IPS DF 19.7 (cell line): ENCODE measurements at regions not wholly inside any gene's neighbourhood (a gene's known extent, or its start where the extent isn't known, plus 50 kb on each side); places are given as distances from the start of the nearest gene placed in this dataset.

ENCODE experiments used
- DNase-seq: peaks from one replicate; pipeline ENCODE4 v3.0.0-alpha.2; 2013; ENCODE audit warnings: low read depth, low spot score

DNA sequence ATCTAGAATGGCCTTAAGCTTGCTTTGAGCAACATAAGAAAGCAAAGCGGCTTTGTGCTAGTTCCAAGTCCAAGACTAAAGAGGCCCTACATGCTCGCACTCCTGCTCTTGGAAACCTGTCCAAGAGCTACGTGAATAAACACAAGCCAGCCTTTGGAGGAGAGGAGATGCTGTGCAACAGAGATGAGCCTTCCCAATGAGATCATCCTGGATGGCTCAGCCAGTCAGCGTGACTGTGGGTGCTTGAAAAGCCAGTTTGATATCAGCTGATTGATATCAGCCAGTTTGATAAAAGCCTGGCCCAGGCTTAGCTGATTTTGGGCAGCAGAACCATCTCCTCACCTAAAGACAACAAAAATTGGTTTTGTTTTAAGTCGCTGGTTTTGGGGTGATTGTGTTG, 481.0 kb upstream of the DSEL start:
- DNase-seq, result no peak

DNA sequence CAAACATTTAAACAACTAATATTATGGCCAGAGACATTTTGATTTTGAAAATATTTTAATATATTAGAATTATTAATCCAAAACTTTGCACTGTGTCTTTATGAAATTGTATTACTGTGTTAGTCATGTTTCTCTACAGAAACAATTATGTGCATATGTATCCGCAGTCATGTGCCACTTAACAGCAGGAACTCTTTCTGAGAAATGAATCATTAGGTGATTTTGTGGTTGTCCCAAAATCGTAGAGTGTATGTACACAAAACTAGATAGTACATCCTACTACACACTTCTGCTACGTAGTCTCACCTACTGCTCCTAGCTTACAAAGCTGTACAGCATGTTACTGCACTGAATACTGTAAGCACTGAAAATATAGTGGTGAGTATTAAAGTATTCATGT, 479.2 kb upstream of the DSEL start:
- DNase-seq, result no peak

DNA sequence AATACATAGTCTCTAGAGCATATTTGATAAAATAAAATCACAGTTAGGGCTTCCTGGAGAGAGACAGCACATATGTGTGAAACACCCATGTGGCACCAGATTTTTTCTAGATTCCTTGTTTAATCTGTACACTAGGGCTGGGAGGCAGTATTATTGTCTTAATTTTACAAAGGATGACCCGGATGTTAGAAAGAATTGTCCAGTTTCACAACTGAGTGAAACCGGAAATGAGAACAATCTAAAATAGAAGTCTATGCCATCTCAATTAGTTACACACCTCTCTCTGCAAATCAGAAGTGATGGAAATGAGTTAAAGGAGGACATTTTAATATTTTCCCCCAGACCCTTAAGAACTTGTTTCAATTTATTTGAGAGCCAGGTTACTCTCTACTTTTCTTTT, 463.7 kb upstream of the DSEL start:
- DNase-seq, result no peak

DNA sequence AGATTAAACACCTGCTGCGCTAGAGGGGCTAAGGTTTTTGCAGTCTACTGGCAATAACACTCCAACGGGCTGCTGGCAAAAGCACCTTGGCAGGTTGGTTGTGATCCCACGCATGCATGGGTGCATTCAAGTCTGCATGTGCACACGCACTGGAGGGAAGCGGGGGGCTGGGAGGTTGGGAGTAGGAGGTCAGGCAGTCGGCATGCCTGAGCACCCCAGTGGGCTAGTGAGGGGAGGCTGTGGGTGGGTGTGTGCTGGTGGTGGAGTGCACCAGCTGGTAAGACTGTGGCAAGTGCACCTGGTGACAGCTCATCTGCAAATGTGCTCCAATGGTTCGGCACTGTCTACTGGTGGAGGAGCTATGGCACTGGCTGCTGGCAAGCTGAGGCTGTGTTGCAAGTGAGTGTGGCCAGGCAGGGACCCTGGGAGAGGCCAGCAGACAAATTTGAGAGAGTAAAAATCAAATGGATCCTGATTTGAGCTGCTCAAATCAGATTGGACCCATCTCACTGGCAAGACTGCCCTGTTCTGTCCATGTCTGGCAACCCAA, 460.6 kb upstream of the DSEL start:
- no peak for DNase-seq

DNA sequence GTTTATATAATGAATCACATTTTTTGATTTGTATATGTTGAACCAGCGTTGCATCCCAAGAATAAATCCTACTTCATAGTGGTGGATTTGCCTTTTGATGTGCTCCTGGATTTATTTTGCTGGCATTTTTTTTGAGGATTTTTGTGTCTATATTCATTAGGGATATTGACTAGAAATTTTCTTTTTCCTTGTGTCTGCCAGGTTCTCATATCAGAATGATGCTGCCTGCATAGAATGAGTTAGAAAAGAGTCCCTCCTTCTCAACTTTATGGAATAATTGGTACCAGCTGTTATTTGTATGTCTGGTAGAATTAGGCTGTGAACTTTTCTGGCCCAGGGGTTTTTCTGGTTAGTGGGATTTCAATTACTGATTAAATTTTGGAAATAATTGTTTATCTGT, 457.4 kb upstream of the DSEL start:
- DNase-seq, result no peak

DNA sequence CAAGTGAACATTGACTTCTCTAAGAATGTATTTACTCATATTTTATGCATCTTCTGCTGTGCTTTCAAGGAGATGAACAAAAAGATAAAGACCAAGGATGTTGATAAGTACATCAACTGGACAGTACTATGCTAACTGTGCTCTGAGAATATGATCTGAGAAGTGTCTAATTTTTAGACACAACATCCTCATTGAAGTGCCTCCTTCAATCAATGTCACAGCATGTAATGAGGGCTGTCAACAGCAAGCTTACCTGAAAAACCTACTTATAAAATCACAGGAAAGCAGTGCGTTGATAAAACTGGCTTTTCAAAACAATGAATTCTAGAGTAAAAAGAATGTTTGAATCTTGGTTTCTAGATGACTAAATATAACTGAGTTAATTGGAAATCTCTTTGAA, 452.9 kb upstream of the DSEL start:
- no peak for DNase-seq

DNA sequence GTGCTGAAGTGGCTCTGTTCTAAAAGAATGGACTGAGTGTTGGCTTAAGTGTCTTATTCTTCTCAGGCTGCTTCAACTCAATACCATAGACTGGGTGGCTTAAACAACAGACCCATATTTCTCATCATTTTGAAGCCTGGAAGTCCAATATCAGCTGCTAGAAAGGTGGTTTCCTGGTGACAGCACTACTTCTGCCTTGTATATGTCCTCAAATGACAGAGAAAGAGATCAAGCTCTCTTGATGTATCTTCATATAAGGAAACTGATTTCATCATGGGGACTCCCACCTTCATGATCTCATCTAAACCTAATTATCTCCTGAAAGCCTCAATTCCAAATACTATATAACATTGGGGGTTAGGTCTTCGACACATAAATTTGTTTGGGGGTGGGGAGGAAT, 449.7 kb upstream of the DSEL start:
- no peak for DNase-seq

DNA sequence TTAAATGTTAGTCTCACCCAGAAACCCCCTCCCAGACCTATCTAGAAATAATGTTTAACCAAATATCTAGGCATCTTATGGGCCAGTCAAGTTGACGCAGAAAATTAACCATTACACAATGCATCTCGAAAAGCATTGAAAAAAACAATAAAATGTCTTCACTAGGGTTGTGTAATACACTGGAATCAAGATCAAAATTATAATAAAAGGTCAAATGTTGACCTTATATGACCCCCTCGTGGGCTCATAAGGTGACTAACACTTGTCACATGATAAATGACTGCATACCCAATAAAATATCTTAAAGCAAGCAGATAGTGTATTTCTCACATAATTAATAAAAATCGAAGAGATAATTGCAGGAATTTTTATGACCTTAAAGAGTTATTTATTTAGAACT, 447.9 kb upstream of the DSEL start:
- no peak for DNase-seq

DNA sequence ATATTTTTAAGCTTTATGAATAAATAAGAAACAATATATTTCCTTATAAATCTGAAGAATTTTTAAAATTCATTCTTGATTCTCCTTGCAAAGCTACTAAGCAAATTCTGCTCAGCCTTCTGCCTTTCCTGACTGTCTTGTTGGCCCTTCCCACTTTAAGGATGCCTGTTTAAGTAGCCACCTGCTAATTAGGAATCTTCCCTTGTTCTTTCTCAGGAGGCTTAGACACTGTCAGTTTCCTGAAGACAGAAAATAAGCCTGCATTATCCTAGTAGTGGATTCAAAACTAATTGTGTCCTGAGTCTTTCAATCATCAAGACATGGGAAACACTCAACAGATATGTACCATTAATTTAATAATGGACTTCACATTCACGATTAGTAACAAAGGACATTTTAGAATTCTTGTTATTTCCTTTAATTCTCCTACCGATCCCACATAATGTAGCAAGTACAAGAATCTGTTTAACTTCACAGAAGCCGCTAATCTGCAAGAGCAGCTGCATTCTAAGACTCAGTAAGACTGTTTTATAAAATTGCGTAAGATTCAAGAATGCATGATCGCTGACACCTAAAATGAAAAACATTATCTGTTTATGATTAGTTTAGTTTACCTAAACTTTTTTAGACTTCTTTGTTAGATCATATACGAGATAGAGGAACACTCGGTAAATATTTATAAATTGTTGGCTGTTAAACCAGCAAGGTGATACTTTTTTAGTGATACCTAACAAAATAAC, 445.4 kb upstream of the DSEL start:
- DNase-seq, result no peak

DNA sequence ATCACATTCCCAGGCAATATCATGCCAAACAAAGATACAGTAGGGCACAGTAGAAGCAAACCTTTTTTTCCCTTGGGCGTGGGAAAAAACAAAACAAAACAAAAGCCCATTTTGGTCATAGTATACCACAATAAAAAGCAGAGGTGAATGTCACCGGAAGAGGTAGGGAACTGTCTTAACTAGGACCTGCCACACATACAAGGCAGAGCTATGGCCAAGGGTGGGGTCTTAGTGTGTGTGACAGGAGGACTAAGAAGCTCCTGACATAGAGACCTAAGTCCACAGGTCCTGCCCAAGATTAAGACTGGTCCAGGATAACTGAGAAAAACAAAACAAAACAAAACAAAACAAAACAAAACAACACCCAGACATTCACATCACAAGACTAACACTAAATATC, 441.2 kb upstream of the DSEL start:
- no peak for DNase-seq

DNA sequence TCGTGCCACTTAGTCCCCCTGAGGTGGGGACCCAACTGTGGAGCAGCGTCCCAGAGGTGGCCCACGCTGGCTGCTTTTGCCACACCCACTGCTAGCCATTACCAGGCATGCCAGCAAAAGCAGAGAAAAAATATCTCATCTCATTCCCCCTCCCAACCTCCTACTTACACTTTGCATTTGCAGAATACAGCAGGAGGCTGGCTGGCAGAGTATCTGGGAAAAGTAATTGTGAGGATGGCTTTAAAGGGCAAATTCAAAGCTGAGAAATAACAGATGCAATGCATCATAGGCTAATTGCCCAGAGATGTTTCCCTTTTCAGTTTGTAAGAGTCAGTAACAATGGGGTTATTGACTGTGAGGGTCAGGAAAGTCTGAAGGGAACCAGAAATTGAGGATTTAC, 438.1 kb upstream of the DSEL start:
- no peak for DNase-seq

DNA sequence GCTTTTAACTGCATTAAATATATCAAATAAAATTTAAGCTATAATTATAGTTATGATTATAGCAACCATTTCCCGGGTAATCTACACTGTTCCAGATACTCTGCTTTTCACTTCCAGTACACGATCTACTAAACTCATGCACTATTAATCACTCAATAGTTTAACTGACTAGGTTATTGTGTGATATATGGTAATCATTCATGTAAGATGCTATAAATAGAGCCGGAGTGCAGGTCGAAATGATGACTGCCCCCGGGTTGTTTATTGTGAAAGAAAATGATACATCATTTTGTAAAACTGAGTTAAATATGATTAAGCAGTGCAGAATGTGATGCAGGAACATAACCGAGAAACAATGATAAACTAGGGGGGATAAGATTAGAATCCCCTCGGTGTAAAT, 434.6 kb upstream of the DSEL start:
- DNase-seq, result no peak

DNA sequence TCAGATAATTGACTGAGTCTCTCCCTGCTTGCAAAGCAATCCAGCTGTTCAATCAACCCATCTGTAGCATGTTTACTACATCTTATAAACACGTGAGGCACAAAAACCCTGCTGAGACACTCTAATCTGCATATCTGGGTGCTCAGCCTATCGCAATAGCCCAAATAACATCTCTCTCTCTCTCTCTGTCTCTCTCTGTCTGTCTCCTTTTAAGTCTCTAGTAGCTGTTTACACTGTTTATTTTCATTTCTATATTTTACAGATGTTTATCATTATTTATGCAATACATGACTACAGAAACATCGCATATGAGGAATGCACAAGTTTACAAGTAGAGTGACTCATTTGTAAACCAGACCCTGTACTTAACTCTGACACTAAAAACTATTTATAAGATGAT, 422.1 kb upstream of the DSEL start:
- no peak for DNase-seq

DNA sequence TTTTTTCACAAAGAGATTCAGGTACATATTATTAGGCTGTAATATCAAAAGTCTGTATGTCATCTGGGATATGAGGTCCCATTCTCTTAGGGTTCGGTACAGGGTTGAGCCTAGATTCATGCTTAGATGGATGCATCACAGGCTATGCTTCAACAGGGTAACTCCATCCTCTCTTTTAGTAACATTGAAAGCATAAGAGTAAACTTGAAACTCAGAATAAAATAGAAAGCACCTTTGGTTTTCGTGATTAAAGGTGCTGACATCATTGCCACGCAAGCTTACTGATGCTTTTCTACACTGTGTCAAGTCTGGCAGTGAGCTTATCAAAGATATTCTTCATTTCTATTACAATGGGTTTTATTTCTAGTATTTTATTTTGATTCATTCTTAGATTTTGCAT, 419.1 kb upstream of the DSEL start:
- no peak for DNase-seq

DNA sequence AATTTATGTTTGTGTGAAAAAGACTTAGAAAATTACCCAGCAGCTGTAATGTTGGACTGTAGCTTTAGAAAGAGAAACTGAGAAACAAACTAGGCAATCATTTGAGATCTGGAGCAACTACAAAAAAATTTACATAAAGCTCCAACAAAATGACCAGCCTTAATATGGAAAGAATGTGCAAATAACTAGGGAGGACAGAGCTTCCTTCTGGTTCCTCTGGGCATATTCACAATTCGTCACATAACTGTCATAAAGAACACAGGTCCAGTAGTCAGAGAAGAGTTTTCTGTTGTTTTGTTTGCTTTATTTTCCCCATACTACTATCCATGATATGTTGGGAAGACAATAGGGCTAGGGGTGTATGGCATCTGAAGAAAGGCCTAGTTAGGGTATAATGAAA, 416.8 kb upstream of the DSEL start:
- DNase-seq, result no peak

DNA sequence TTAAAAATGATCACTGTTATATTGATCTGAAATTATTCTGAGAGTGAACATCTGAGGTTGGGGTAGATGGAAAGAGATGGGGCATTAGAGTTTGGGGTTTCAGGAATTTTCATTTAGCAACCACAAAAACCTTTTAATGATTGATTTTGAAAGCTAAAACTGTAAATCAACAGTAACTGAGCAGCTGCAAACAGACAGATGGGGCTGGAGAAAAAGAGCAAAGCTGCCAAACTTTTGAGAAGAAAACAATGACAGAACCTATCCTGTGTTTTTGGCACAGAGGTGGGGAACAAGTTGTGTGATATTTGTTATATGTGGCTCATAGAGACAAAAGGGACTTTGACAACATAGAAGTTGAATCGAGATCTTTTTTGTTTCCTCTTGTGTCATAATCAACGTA, 415.8 kb upstream of the DSEL start:
- no peak for DNase-seq

DNA sequence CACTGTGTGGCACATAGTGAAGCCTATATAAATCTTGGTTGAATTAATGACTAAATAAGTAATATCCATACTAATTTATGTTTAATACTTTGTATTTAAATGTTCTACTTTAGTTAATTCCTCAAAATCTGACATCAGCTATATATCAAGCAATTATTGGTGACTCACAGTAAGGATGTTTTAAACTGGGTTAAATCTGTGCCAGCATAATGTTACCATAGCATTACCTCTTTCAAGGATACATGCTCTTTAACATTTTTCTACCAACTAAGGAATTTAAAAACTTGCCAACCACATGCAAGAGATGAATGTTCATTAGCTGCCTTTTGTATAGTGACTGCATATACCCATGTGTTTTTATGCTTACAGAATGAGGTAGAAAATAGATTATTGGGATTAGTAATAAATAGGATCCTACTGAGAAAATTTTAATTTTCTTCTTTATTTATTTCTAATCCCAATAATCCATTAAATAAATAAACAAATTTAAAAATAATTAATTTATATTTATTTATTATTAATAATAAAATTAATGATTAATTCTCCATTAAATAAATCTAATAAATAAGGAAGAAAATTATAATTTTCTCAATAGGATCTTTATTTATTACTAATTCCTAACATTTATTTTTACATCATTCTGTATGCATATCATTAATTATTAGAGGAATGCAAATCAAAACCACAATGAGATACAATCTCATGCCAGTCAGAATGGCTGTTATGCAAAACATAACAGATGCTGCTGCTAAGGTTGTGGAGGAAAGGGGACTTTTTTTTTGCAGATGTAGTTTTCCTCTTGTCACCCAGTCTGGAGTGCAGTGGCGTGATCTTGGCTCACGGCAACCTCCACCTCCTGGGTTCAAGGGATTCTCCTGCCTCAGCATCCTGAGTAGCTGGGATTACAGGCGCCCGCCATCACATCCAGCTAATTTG, 410.7 kb upstream of the DSEL start:
- no peak for DNase-seq

DNA sequence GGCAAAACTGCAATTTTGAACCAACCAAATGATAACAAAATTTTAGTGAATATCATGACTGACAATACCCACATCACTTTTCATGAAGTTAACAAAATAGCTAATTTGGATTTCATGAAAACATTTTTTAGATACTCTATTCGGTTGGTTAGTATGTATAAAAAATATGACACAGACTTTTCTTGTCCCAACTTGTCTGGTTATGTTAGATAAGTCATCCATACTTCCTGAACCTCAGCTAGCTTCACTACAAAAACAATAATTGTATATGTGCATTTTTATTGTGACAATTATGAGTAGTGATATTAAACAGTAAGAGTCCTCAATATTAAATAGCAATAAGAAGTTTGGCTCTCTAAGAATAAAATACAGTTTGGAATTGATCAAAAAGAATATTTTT, 408.1 kb upstream of the DSEL start:
- DNase-seq, result no peak

DNA sequence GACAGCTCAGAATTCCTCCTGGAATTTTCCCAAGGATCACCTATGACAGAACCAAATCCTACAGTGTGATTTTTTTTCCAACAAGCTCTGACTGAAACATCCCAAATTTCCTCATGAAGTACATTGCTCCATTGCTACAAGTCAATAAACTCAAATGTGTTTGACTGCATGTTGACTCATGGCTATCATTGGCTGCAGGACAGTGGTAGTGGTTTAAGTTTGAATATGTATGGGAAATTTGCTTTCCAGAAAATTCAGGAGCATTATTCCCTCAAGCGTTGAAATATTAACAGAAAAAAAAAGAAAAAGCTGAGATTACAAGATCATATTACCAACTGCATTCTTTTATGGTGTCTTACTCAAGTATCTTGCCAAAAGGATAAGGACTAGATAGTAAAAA, 402.8 kb upstream of the DSEL start:
- no peak for DNase-seq

DNA sequence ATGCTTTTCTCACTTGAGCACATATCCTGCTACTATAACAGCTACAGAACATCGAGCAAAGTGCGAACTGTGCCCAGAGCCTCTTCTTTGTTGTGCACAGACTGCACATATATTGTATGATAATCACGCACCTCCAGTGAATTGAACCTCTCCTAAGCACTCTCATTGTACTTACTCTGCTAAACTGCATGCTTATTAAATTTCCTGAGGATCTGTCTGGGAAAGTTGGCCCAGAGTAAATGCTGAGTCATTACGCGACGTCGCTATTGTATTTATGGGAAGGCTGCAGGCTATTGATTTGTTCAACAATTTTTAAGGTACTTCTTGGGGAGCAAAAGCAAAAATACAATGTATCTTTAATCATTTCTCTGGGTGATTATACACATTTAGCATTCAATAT, 399.6 kb upstream of the DSEL start:
- no peak for DNase-seq

DNA sequence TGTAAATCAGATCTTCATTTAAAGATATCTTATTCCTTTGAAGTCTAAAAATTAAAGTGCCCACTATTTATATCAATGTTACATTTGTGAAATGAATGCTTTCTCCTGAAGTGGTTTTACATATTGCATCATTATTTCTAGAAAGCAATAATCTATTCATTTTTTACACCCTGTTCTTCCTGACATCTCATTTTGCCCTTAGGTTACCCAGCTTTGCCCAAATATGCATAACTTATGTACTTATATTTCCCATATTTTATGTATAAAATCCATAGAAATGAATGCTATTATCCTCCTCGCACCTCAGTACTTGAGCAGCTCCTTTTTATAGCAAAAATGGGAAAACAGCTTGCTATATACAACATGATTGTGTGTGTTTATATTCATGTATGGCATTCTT, 396.5 kb upstream of the DSEL start:
- no peak for DNase-seq

DNA sequence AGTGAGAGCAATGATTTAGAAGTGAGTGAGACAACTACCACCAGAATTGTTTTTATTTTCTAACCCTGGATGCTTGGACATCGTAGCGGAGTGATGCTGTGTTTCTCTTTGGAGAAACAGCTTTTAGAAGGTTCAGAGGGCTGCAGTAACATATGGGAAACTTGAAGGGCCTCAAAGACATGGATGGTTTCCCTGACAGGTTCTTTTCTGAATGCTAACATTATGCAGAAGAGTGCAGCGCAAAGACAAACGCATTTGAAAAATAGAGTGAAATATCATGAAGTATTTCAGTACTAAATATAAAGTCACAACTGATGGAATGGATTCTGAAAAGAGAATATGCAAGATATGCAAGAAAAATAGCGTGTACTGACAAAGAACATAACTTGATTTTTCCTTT, 385.1 kb upstream of the DSEL start:
- DNase-seq, result no peak

DNA sequence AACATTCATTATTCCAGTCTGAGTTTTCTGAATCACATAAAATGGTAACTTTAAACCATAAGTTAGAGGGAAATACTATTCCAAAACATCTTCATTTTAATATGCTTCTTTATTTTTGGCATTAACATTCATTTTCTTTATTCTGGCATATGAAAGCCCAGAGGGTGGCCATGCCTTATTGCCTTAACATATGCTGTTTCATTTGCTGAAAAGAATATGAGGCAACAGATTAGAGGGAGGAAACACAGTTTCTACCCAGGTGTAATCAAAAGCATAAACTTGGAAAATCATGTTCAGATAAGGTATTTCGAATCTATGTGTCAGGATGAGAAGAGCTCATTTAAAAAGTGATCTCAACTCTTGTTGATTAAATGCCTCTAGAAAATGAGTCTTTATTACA, 379.9 kb upstream of the DSEL start:
- no peak for DNase-seq
